ENCODE measurements at regions not wholly inside any gene's neighbourhood (a gene's known extent, or its start where the extent isn't known, plus 50 kb on each side); places are given as distances from the start of the nearest gene placed in this dataset.

GRCh38 chr2:129484999-129485897, 494.2 kb upstream of the RAB6C start:
- Histone ChIP-seq H3K36me3 (ENCODE audit: control insufficient read depth in 4 of 4, insufficient read depth in 4 of 4, low read length in 3 of 4) (no peaks in the 10 kb centered on the region), H3K27me3 (replicated peaks in 2 of 5; ENCODE audit: control insufficient read depth in 4 of 5, insufficient read depth in 5 of 5, low read length in 4 of 5) (peaks cover 0 to 3% (median 2%) of the 10 kb centered on the region in 5 experiments), H3K4me3 (ENCODE audit: control insufficient read depth in 1 of 7, extremely low read depth in 1 of 7, insufficient read depth in 4 of 7, low read depth in 2 of 7, low read length in 6 of 7) (no peak overlapping the region), H3K27ac (ENCODE audit: insufficient read depth in 1 of 2, low read depth in 1 of 2, low read length in 2 of 2, poor library complexity in 1 of 2, severe bottlenecking in 2 of 2) (no peak overlapping the region), H3K4me1 (ENCODE audit: control extremely low read depth in 1 of 4, control insufficient read depth in 4 of 4, insufficient read depth in 4 of 4, low read length in 3 of 4) (no peaks in the 10 kb centered on the region), H3K9me3 (ENCODE audit: control extremely low read depth in 1 of 5, control insufficient read depth in 4 of 5, insufficient read depth in 2 of 5, low read depth in 1 of 5, low read length in 4 of 5) (no peaks in the 10 kb centered on the region)
- ChIA-PET CTCF (no interaction called here), POLR2A (no interaction called here)
- no peak for DNase-seq
- 94% methylated on average over 9 of the region's 10 CpGs for WGBS (ENCODE audit: insufficient coverage)

GRCh38 chr2:129488376-129488775, 491.1 kb upstream of the RAB6C start:
- POLR2A ChIA-PET, result no interaction called here
- CTCF ChIA-PET, result interaction anchor here (0.6 to 0.9 kb wide), 2 partner anchors 51 to 106 kb away, joined by 3 read pairs; no protein-coding TSS in a partner anchor

GRCh38 chr2:129490641-129491040, 488.8 kb upstream of the RAB6C start:
- WGBS (ENCODE audit: insufficient coverage), result 95% methylated on average over 7 of the region's 7 CpGs
- Histone ChIP-seq H3K27ac (ENCODE audit: insufficient read depth in 1 of 2, low read depth in 1 of 2, low read length in 2 of 2, poor library complexity in 1 of 2, severe bottlenecking in 2 of 2) (no peak overlapping the region), H3K27me3 (replicated peaks in 2 of 5; ENCODE audit: control insufficient read depth in 4 of 5, insufficient read depth in 5 of 5, low read length in 4 of 5) (peaks cover 0 to 4% (median 0%) of the 10 kb centered on the region in 5 experiments), H3K4me3 (ENCODE audit: control insufficient read depth in 1 of 7, extremely low read depth in 1 of 7, insufficient read depth in 4 of 7, low read depth in 2 of 7, low read length in 6 of 7) (no peak overlapping the region), H3K36me3 (ENCODE audit: control insufficient read depth in 4 of 4, insufficient read depth in 4 of 4, low read length in 3 of 4) (no peaks in the 10 kb centered on the region), H3K9me3 (ENCODE audit: control extremely low read depth in 1 of 5, control insufficient read depth in 4 of 5, insufficient read depth in 2 of 5, low read depth in 1 of 5, low read length in 4 of 5) (no peaks in the 10 kb centered on the region), H3K4me1 (ENCODE audit: control extremely low read depth in 1 of 4, control insufficient read depth in 4 of 4, insufficient read depth in 4 of 4, low read length in 3 of 4) (no peaks in the 10 kb centered on the region)
- CTCF ChIA-PET, result no interaction called here
- POLR2A ChIA-PET, result no interaction called here
- no peak for DNase-seq

More at GRCh38 chr2:129488376-129488775, 491.1 kb upstream of the RAB6C start:
- no peaks in the 10 kb centered on the region for H3K9me3 ChIP-seq (ENCODE audit: control extremely low read depth in 1 of 5, control insufficient read depth in 4 of 5, insufficient read depth in 2 of 5, low read depth in 1 of 5, low read length in 4 of 5)
- no peak overlapping the region for H3K4me3 ChIP-seq (ENCODE audit: control insufficient read depth in 1 of 7, extremely low read depth in 1 of 7, insufficient read depth in 4 of 7, low read depth in 2 of 7, low read length in 6 of 7)
- WGBS (ENCODE audit: insufficient coverage), result 94% methylated on average over 4 of the region's 4 CpGs
- H3K36me3 ChIP-seq (ENCODE audit: control insufficient read depth in 4 of 4, insufficient read depth in 4 of 4, low read length in 3 of 4), result no peaks in the 10 kb centered on the region
- DNase-seq, result no peak
- H3K4me1 ChIP-seq (ENCODE audit: control extremely low read depth in 1 of 4, control insufficient read depth in 4 of 4, insufficient read depth in 4 of 4, low read length in 3 of 4), result no peaks in the 10 kb centered on the region
- no peak overlapping the region for H3K27ac ChIP-seq (ENCODE audit: insufficient read depth in 1 of 2, low read depth in 1 of 2, low read length in 2 of 2, poor library complexity in 1 of 2, severe bottlenecking in 2 of 2)
- peaks cover 0 to 4% (median 0%) of the 10 kb centered on the region in 5 experiments for H3K27me3 ChIP-seq (replicated peaks in 2 of 5; ENCODE audit: control insufficient read depth in 4 of 5, insufficient read depth in 5 of 5, low read length in 4 of 5)

GRCh38 chr2:129491308-129491707, 488.2 kb upstream of the RAB6C start:
- no peaks in the 10 kb centered on the region for H3K9me3 ChIP-seq (ENCODE audit: control extremely low read depth in 1 of 5, control insufficient read depth in 4 of 5, insufficient read depth in 2 of 5, low read depth in 1 of 5, low read length in 4 of 5)
- H3K27ac ChIP-seq (ENCODE audit: insufficient read depth in 1 of 2, low read depth in 1 of 2, low read length in 2 of 2, poor library complexity in 1 of 2, severe bottlenecking in 2 of 2), result no peak overlapping the region
- ChIA-PET POLR2A (no interaction called here), CTCF (no interaction called here)
- no peak for DNase-seq
- no peaks in the 10 kb centered on the region for H3K36me3 ChIP-seq (ENCODE audit: control insufficient read depth in 4 of 4, insufficient read depth in 4 of 4, low read length in 3 of 4)
- no peak overlapping the region for H3K4me3 ChIP-seq (ENCODE audit: control insufficient read depth in 1 of 7, extremely low read depth in 1 of 7, insufficient read depth in 4 of 7, low read depth in 2 of 7, low read length in 6 of 7)
- H3K27me3 ChIP-seq (replicated peaks in 2 of 5; ENCODE audit: control insufficient read depth in 4 of 5, insufficient read depth in 5 of 5, low read length in 4 of 5), result peaks cover 0 to 3% (median 0%) of the 10 kb centered on the region in 5 experiments
- H3K4me1 ChIP-seq (ENCODE audit: control extremely low read depth in 1 of 4, control insufficient read depth in 4 of 4, insufficient read depth in 4 of 4, low read length in 3 of 4), result no peaks in the 10 kb centered on the region
- WGBS (ENCODE audit: insufficient coverage), result 40% methylated on average over 1 of the region's 2 CpGs

GRCh38 chr2:129492548-129492947, 486.9 kb upstream of the RAB6C start:
- Histone ChIP-seq H3K4me1 (ENCODE audit: control extremely low read depth in 1 of 4, control insufficient read depth in 4 of 4, insufficient read depth in 4 of 4, low read length in 3 of 4) (no peaks in the 10 kb centered on the region), H3K27me3 (replicated peaks in 2 of 5; ENCODE audit: control insufficient read depth in 4 of 5, insufficient read depth in 5 of 5, low read length in 4 of 5) (peaks cover 0 to 3% (median 0%) of the 10 kb centered on the region in 5 experiments), H3K4me3 (ENCODE audit: control insufficient read depth in 1 of 7, extremely low read depth in 1 of 7, insufficient read depth in 4 of 7, low read depth in 2 of 7, low read length in 6 of 7) (no peak overlapping the region), H3K36me3 (ENCODE audit: control insufficient read depth in 4 of 4, insufficient read depth in 4 of 4, low read length in 3 of 4) (no peaks in the 10 kb centered on the region), H3K9me3 (ENCODE audit: control extremely low read depth in 1 of 5, control insufficient read depth in 4 of 5, insufficient read depth in 2 of 5, low read depth in 1 of 5, low read length in 4 of 5) (no peaks in the 10 kb centered on the region), H3K27ac (ENCODE audit: insufficient read depth in 1 of 2, low read depth in 1 of 2, low read length in 2 of 2, poor library complexity in 1 of 2, severe bottlenecking in 2 of 2) (no peak overlapping the region)
- 88% methylated on average over 4 of the region's 4 CpGs for WGBS (ENCODE audit: insufficient coverage)
- POLR2A ChIA-PET, result no interaction called here
- no peak for DNase-seq
- CTCF ChIA-PET, result no interaction called here

- Histone ChIP-seq H3K36me3 (ENCODE audit: control insufficient read depth in 4 of 4, insufficient read depth in 4 of 4, low read length in 3 of 4) (no peaks in the 10 kb centered on the region), H3K4me3 (ENCODE audit: control insufficient read depth in 1 of 7, extremely low read depth in 1 of 7, insufficient read depth in 4 of 7, low read depth in 2 of 7, low read length in 6 of 7) (no peak overlapping the region), H3K4me1 (ENCODE audit: control extremely low read depth in 1 of 4, control insufficient read depth in 4 of 4, insufficient read depth in 4 of 4, low read length in 3 of 4) (peaks cover 0 to 13% (median 0%) of the 10 kb centered on the region in 4 experiments), H3K27me3 (replicated peaks in 2 of 5; ENCODE audit: control insufficient read depth in 4 of 5, insufficient read depth in 5 of 5, low read length in 4 of 5) (no peaks in the 10 kb centered on the region), H3K9me3 (ENCODE audit: control extremely low read depth in 1 of 5, control insufficient read depth in 4 of 5, insufficient read depth in 2 of 5, low read depth in 1 of 5, low read length in 4 of 5) (no peaks in the 10 kb centered on the region), H3K27ac (ENCODE audit: insufficient read depth in 1 of 2, low read depth in 1 of 2, low read length in 2 of 2, poor library complexity in 1 of 2, severe bottlenecking in 2 of 2) (no peak overlapping the region)
- POLR2A ChIA-PET, result no interaction called here
- no peak for DNase-seq
- CTCF ChIA-PET, result no interaction called here
- 33% methylated on average over 1 of the region's 2 CpGs for WGBS (ENCODE audit: insufficient coverage)
Measured at GRCh38 chr2:129499747-129500146, 479.7 kb upstream of the RAB6C start.

GRCh38 chr2:129502781-129503180, 476.7 kb upstream of the RAB6C start:
- Histone ChIP-seq H3K27ac (ENCODE audit: insufficient read depth in 1 of 2, low read depth in 1 of 2, low read length in 2 of 2, poor library complexity in 1 of 2, severe bottlenecking in 2 of 2) (no peak overlapping the region), H3K4me1 (ENCODE audit: control extremely low read depth in 1 of 4, control insufficient read depth in 4 of 4, insufficient read depth in 4 of 4, low read length in 3 of 4) (peaks cover 0 to 13% (median 0%) of the 10 kb centered on the region in 4 experiments), H3K4me3 (ENCODE audit: control insufficient read depth in 1 of 7, extremely low read depth in 1 of 7, insufficient read depth in 4 of 7, low read depth in 2 of 7, low read length in 6 of 7) (no peak overlapping the region), H3K27me3 (replicated peaks in 2 of 5; ENCODE audit: control insufficient read depth in 4 of 5, insufficient read depth in 5 of 5, low read length in 4 of 5) (no peaks in the 10 kb centered on the region), H3K36me3 (ENCODE audit: control insufficient read depth in 4 of 4, insufficient read depth in 4 of 4, low read length in 3 of 4) (no peaks in the 10 kb centered on the region), H3K9me3 (ENCODE audit: control extremely low read depth in 1 of 5, control insufficient read depth in 4 of 5, insufficient read depth in 2 of 5, low read depth in 1 of 5, low read length in 4 of 5) (no peaks in the 10 kb centered on the region)
- CTCF ChIA-PET, result no interaction called here
- DNase-seq, result no peak
- POLR2A ChIA-PET, result no interaction called here
- WGBS (ENCODE audit: insufficient coverage), result 22% methylated on average over 2 of the region's 4 CpGs
